Memory B cell (primary cell): ENCODE measurements at regions not wholly inside any gene's neighbourhood (a gene's known extent, or its start where the extent isn't known, plus 50 kb on each side); places are given as distances from the start of the nearest gene placed in this dataset.

Experiments
- ATAC-seq: fragments of 150-1000 bp; cut with Tn5 transposase; 2 replicates; pipeline ENCODE4 v1.10.0; 2021; ENCODE audit warnings: low read depth, mild to moderate bottlenecking, moderate library complexity
- DNase-seq, 2 donors: peaks; one replicate each; pipeline ENCODE4 v3.0.0; 2022; ENCODE audit warnings: low spot score in 2 of 2
- H3K27ac Mint-ChIP-seq: one replicate; pipeline ENCODE4 v1.8.0; 2022; ENCODE audit warnings: mild to moderate bottlenecking, moderate library complexity, mixed read lengths
- H3K27me3 Mint-ChIP-seq: one replicate; pipeline ENCODE4 v1.8.0; 2022; ENCODE audit warnings: mixed read lengths
- H3K36me3 Mint-ChIP-seq: one replicate; pipeline ENCODE4 v1.8.0; 2022; ENCODE audit warnings: mild to moderate bottlenecking, mixed read lengths
- H3K4me1 Mint-ChIP-seq: one replicate; pipeline ENCODE4 v1.8.0; 2022; ENCODE audit warnings: mixed read lengths
- H3K4me3 Mint-ChIP-seq: one replicate; pipeline ENCODE4 v1.8.0; 2022; ENCODE audit warnings: mild to moderate bottlenecking, moderate library complexity, mixed read lengths
- H3K9me3 Mint-ChIP-seq: one replicate; pipeline ENCODE4 v1.8.0; 2022; ENCODE audit warnings: mixed read lengths

GRCh38 chr10:29112827-29113615 is 175.8 kb upstream of the LYZL1 start:
- ATAC-seq (no peak), DNase-seq (no peak)
- H3K4me3 Mint-ChIP-seq, result no peak overlapping the region
- H3K27me3 Mint-ChIP-seq, result peaks cover 3% of the 10 kb centered on the region
- H3K4me1 Mint-ChIP-seq, result no peaks in the 10 kb centered on the region
- no peaks in the 10 kb centered on the region for H3K36me3 Mint-ChIP-seq
- H3K9me3 Mint-ChIP-seq, result peaks cover 6% of the 10 kb centered on the region
- no peak overlapping the region for H3K27ac Mint-ChIP-seq

- H3K27me3 Mint-ChIP-seq, result peaks cover 3% of the 10 kb centered on the region
- DNase-seq, result no peak
- H3K36me3 Mint-ChIP-seq, result no peaks in the 10 kb centered on the region
- no peaks in the 10 kb centered on the region for H3K4me1 Mint-ChIP-seq
- H3K27ac Mint-ChIP-seq, result no peak overlapping the region
- H3K4me3 Mint-ChIP-seq, result no peak overlapping the region
- peaks cover 6% of the 10 kb centered on the region for H3K9me3 Mint-ChIP-seq
- no peak for ATAC-seq
Observed at GRCh38 chr10:29113616-29113945, 175.3 kb upstream of the LYZL1 start.

- H3K4me1 Mint-ChIP-seq, result no peaks in the 10 kb centered on the region
- H3K9me3 Mint-ChIP-seq, result peaks cover 10% of the 10 kb centered on the region
- peaks cover 3% of the 10 kb centered on the region for H3K36me3 Mint-ChIP-seq
- ATAC-seq (no peak), DNase-seq (no peak)
- no peak overlapping the region for H3K4me3 Mint-ChIP-seq
- peaks cover 3% of the 10 kb centered on the region for H3K27me3 Mint-ChIP-seq
- no peak overlapping the region for H3K27ac Mint-ChIP-seq
Observed at GRCh38 chr10:29114141-29114540, 174.7 kb upstream of the LYZL1 start.

DNA sequence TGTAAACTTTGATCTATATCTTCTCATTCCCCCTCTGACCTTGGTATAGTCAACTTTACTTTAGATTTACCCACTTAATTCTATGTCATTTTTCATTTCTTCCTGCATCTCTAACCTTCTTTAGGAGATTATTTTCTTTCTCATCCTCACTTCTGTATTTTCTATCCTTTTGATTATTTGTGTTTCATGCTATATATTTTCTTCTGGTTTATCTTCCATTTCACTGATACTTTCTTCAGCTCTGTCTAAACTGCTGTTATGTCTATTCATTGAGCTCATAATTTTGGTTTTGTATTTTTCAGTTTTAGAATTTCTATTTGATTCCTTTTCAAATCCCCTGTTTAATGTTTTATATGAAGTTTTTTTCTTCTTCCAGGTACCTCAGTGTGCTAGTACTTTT is 171.1 kb upstream of the LYZL1 start:
- no peak for DNase-seq
- Mint-ChIP-seq H3K27me3 (peaks cover under 1% of the 10 kb centered on the region), H3K36me3 (peaks cover 3% of the 10 kb centered on the region), H3K4me1 (no peaks in the 10 kb centered on the region), H3K4me3 (no peak overlapping the region), H3K9me3 (peaks cover 10% of the 10 kb centered on the region), H3K27ac (no peak overlapping the region)
- no peak for ATAC-seq

- DNase-seq (no peak), ATAC-seq (no peak)
- H3K9me3 Mint-ChIP-seq, result peaks cover 8% of the 10 kb centered on the region
- H3K4me3 Mint-ChIP-seq, result no peak overlapping the region
- H3K4me1 Mint-ChIP-seq, result no peaks in the 10 kb centered on the region
- no peaks in the 10 kb centered on the region for H3K27me3 Mint-ChIP-seq
- H3K27ac Mint-ChIP-seq, result no peak overlapping the region
- peaks cover 3% of the 10 kb centered on the region for H3K36me3 Mint-ChIP-seq
Observed at GRCh38 chr10:29119374-29119773, 169.5 kb upstream of the LYZL1 start.

DNA sequence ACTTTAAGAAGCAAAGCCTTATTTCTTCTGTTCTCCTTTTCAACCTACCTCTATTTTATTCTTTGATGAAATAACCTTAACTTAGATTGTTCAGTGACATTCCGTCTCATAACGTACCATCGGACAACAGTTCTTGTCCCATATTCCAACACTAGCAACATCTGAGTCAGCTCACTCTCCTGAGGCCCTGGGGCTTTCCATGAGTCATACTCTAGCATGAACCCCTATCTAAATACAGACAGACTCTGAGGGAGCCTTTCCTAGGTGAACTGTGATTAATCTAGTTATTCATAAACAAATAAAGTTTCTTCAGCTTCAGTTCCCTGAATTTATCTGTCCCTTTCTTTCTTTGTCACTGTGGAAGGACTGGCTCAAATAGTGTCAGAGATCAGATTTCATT is 168.7 kb upstream of the LYZL1 start:
- no peak overlapping the region for H3K4me3 Mint-ChIP-seq
- no peaks in the 10 kb centered on the region for H3K4me1 Mint-ChIP-seq
- no peaks in the 10 kb centered on the region for H3K27me3 Mint-ChIP-seq
- peaks cover 8% of the 10 kb centered on the region for H3K9me3 Mint-ChIP-seq
- no peak overlapping the region for H3K27ac Mint-ChIP-seq
- DNase-seq (no peak), ATAC-seq (no peak)
- H3K36me3 Mint-ChIP-seq, result peaks cover 3% of the 10 kb centered on the region

GRCh38 chr10:29124864-29125263 is 164.0 kb upstream of the LYZL1 start:
- DNase-seq (no peak), ATAC-seq (no peak)
- Mint-ChIP-seq H3K27me3 (no peaks in the 10 kb centered on the region), H3K27ac (no peak overlapping the region), H3K9me3 (peaks cover 2% of the 10 kb centered on the region), H3K4me1 (no peaks in the 10 kb centered on the region), H3K36me3 (no peaks in the 10 kb centered on the region), H3K4me3 (no peak overlapping the region)

DNA sequence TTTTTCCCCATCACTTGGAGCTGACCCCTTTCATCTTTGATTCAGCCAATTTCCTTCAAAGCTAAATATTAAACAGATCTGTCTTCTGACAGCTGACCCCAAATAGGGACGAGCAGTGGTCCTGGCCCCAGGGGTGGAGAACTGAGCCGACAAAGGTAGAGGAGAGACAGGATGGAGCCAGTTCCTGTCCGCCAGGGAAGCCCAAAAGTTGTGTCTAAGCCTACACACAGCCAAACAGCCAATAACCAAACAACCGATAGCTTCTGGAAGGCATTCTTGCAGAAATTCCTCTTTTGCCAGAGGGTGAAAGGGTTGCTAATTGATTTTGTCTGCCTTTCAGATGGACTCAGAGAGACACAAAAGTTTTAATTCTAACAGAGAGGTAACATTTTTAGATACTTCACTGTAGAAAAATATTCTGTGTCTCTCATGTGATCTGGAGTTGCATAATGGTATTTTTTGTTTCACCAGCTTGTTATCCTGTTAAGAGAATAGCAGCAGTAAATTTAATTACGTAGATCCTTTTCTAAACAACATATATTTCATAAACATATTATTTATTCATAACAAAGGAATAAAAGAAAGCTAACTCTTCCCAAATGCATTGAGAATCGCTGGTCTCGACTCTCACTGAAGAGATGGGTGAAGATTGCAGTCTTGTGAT is 161.7 kb upstream of the LYZL1 start:
- ATAC-seq (no peak), DNase-seq (no peak)
- Mint-ChIP-seq H3K27ac (no peak overlapping the region), H3K36me3 (no peaks in the 10 kb centered on the region), H3K4me1 (no peaks in the 10 kb centered on the region), H3K4me3 (no peak overlapping the region), H3K27me3 (no peaks in the 10 kb centered on the region), H3K9me3 (peaks cover 2% of the 10 kb centered on the region)

GRCh38 chr10:29127731-29128130 is 161.1 kb upstream of the LYZL1 start:
- Mint-ChIP-seq H3K9me3 (peaks cover 2% of the 10 kb centered on the region), H3K4me3 (no peak overlapping the region), H3K36me3 (no peaks in the 10 kb centered on the region), H3K27ac (no peak overlapping the region), H3K27me3 (no peaks in the 10 kb centered on the region), H3K4me1 (no peaks in the 10 kb centered on the region)
- ATAC-seq (no peak), DNase-seq (no peak)

DNA sequence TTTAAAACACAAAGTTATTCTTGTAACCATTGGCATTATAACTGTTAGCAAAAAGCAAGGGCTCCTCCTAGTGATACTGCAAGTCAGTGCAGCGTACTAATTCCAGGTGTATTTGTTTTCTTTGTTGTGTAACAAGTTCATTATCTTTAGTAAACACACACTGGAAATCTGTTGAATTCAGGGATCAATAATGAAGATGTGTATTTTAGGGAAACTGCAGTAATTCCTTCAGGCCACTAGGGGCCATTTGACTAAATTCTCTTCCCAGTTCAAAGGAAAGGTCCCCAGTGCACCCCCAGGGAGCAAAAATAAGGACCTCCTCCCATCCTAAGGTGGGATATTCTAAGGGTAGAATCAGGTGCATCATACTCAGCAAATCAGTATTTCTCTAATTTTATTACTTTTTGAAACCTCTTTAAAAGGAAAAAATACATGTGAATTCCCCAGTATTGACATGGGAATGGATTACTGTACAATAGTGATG is 158.6 kb upstream of the LYZL1 start:
- no peaks in the 10 kb centered on the region for H3K4me1 Mint-ChIP-seq
- no peak overlapping the region for H3K27ac Mint-ChIP-seq
- H3K36me3 Mint-ChIP-seq, result no peaks in the 10 kb centered on the region
- no peaks in the 10 kb centered on the region for H3K27me3 Mint-ChIP-seq
- peaks cover 2% of the 10 kb centered on the region for H3K9me3 Mint-ChIP-seq
- H3K4me3 Mint-ChIP-seq, result no peak overlapping the region
- no peak for ATAC-seq
- DNase-seq, result no peak

GRCh38 chr10:29131952-29132547 is 156.8 kb upstream of the LYZL1 start:
- Mint-ChIP-seq H3K27me3 (no peaks in the 10 kb centered on the region), H3K27ac (no peak overlapping the region), H3K4me1 (no peaks in the 10 kb centered on the region), H3K4me3 (no peak overlapping the region), H3K9me3 (no peaks in the 10 kb centered on the region), H3K36me3 (no peaks in the 10 kb centered on the region)
- DNase-seq (no peak), ATAC-seq (no peak)

GRCh38 chr10:29132551-29133111 is 156.2 kb upstream of the LYZL1 start:
- no peaks in the 10 kb centered on the region for H3K4me1 Mint-ChIP-seq
- H3K27ac Mint-ChIP-seq, result no peak overlapping the region
- ATAC-seq (no peak), DNase-seq (no peak)
- H3K36me3 Mint-ChIP-seq, result no peaks in the 10 kb centered on the region
- no peak overlapping the region for H3K4me3 Mint-ChIP-seq
- no peaks in the 10 kb centered on the region for H3K27me3 Mint-ChIP-seq
- no peaks in the 10 kb centered on the region for H3K9me3 Mint-ChIP-seq

GRCh38 chr10:29135337-29135736 is 153.5 kb upstream of the LYZL1 start:
- H3K9me3 Mint-ChIP-seq, result peaks cover 2% of the 10 kb centered on the region
- no peak overlapping the region for H3K27ac Mint-ChIP-seq
- ATAC-seq (no peak), DNase-seq (no peak)
- H3K4me3 Mint-ChIP-seq, result no peak overlapping the region
- no peaks in the 10 kb centered on the region for H3K4me1 Mint-ChIP-seq
- H3K27me3 Mint-ChIP-seq, result no peaks in the 10 kb centered on the region
- H3K36me3 Mint-ChIP-seq, result no peaks in the 10 kb centered on the region

GRCh38 chr10:29136411-29136810 is 152.5 kb upstream of the LYZL1 start:
- Mint-ChIP-seq H3K27ac (no peak overlapping the region), H3K27me3 (no peaks in the 10 kb centered on the region), H3K4me3 (no peak overlapping the region), H3K9me3 (peaks cover 2% of the 10 kb centered on the region), H3K4me1 (no peaks in the 10 kb centered on the region), H3K36me3 (no peaks in the 10 kb centered on the region)
- no peak for DNase-seq
- no peak for ATAC-seq
